ENCODE measurements at regions not wholly inside any gene's neighbourhood (a gene's known extent, or its start where the extent isn't known, plus 50 kb on each side); places are given as distances from the start of the nearest gene placed in this dataset.
"Not testable (repeated sequence)": the region's sequence is repeated elsewhere in the genome, so short reads cannot be mapped to it uniquely, and the experiment has no call there.

DNA sequence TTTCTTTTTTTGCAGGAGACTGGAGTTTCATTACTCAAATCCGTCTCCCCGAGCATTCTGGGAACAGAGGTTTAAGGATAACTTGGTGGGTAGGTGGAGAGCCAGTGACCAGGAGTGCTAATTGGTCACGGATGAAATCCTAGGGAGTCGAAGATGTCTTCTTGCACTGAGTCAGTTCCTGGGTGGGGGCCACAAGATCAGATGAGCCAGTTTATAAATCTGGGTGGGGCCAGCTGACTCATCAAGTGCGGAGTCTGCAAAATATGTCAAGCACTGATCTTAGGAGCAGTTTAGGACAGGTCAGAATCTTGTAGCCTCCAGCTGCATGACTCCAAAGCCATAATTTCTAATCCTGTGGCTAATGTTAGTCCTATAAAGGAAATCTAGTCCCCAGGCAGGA is 741.3 kb downstream of the PCDH7 start:
- in situ Hi-C loops (cut with HindIII; ENCODE audit: low sequenced_read_pairs), result no loop called here
- peak; percentile 23 for DNase-seq (ENCODE audit: low read depth, low spot score)
- TF ChIP-seq, protein P1, sequence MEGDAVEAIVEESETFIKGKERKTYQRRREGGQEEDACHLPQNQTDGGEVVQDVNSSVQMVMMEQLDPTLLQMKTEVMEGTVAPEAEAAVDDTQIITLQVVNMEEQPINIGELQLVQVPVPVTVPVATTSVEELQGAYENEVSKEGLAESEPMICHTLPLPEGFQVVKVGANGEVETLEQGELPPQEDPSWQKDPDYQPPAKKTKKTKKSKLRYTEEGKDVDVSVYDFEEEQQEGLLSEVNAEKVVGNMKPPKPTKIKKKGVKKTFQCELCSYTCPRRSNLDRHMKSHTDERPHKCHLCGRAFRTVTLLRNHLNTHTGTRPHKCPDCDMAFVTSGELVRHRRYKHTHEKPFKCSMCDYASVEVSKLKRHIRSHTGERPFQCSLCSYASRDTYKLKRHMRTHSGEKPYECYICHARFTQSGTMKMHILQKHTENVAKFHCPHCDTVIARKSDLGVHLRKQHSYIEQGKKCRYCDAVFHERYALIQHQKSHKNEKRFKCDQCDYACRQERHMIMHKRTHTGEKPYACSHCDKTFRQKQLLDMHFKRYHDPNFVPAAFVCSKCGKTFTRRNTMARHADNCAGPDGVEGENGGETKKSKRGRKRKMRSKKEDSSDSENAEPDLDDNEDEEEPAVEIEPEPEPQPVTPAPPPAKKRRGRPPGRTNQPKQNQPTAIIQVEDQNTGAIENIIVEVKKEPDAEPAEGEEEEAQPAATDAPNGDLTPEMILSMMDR (IDR thresholded peaks at IDR 0.05; ENCODE audit: low read depth, low read length), result no peak

DNA sequence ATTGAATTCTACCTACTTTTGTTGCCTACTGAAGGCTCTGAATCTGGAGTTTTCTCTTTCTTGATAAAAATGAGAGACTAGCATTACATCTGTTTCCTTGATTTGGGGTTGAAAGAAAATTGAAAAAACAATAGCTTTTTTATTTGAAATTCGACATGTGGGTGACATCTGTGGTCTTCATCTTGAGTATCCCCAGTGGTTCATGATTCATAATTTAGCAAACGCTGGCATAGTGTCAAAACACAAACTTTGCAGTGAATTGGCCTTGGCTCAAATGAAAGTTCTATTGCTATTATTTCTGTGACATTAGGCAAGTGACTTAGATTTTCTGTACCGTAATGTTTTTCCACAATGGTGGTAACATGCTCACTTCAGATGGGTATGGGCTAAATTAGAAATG is 747.6 kb downstream of the PCDH7 start:
- DNase-seq (ENCODE audit: low read depth, low spot score), result peak; percentile 16
- TF ChIP-seq, protein P1 (IDR thresholded peaks at IDR 0.05; ENCODE audit: low read depth, low read length), result no peak
- in situ Hi-C loops (cut with HindIII; ENCODE audit: low sequenced_read_pairs), result no loop called here
- H3K4me3 ChIP-seq (ENCODE audit: low read depth, low read length), result no peak overlapping the region

More for the DNA sequence above, 741.3 kb downstream of the PCDH7 start:
- H3K4me3 ChIP-seq (ENCODE audit: low read depth, low read length), result no peak overlapping the region

- TF ChIP-seq, protein P1 (IDR thresholded peaks at IDR 0.05; ENCODE audit: low read depth, low read length), result no peak
- in situ Hi-C loops (cut with HindIII; ENCODE audit: low sequenced_read_pairs), result no loop called here
- no peak for DNase-seq (ENCODE audit: low read depth, low spot score)
- H3K4me3 ChIP-seq (ENCODE audit: low read depth, low read length), result no peak overlapping the region
Measured at GRCh38 chr4:31474221-31474620, 754.1 kb downstream of the PCDH7 start.

GRCh38 chr4:31482691-31483090 is 762.5 kb downstream of the PCDH7 start:
- in situ Hi-C loops (cut with HindIII; ENCODE audit: low sequenced_read_pairs), result no loop called here
- TF ChIP-seq, protein P1 (IDR thresholded peaks at IDR 0.05; ENCODE audit: low read depth, low read length), result no peak
- DNase-seq (ENCODE audit: low read depth, low spot score), result no peak
- H3K4me3 ChIP-seq (ENCODE audit: low read depth, low read length), result no peak overlapping the region

DNA sequence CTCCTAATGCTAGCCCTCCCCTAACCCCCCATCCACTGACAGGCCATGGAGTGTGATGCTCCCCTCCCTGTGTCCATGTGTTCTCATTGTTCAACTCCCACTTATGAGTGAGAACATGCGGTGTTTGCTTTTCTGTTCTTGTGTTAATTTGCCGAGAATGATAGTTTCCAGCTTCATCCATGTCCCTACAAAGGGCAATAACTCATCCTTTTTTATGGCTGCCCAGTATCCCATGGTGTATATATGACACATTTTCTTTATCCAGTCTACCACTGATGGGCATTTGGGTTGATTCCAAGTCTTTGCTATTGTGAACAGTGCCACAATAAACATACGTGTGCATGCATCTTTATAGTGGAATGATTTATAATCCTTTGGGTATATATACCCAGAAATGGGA is 779.0 kb downstream of the PCDH7 start:
- DNase-seq (ENCODE audit: low read depth, low spot score); H3K4me3 ChIP-seq (ENCODE audit: low read depth, low read length); in situ Hi-C loops (cut with HindIII; ENCODE audit: low sequenced_read_pairs): not testable (repeated sequence)

DNA sequence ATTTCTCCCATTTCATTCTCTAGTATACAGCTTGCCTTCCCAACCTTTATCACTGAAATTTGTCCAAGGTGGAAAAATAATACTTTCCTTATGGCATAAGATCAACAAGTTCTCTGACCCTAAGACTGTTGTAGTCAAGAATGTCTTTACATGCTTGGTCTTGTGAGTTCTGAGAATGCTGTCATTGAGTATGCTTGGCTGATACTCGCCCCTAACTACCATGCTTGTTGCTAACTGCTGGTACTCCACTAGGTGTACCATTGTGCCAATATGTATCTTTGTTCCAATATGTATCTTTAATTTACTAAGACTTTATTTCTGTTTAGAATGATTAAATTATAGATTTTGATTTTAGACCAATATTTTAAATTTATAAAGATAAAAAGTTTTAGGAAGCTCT is 796.4 kb downstream of the PCDH7 start:
- no peak for DNase-seq (ENCODE audit: low read depth, low spot score)
- TF ChIP-seq, protein P1 (IDR thresholded peaks at IDR 0.05; ENCODE audit: low read depth, low read length), result no peak

DNA sequence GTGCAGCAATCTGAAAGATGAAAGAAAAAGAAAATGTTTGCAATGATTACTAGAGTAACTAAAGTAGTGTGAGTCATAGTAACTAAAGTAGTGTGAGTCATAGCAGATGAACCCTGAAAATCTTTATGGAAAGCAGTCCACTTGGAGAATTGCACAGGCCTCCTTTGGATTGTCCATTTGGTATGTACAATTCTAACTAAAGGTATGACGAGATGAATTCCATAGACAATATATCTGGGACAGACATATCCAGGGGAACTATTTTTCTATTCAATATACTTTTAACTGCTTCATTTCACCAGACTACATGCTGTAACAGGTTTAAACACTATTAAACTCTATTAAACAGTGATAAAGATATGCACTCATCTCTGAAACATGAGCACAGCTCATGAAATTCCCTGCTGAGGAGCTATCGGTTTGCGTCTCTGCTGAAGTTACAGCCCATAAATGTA is 798.7 kb downstream of the PCDH7 start:
- TF ChIP-seq, protein P1 (IDR thresholded peaks at IDR 0.05; ENCODE audit: low read depth, low read length), result no peak
- no peak overlapping the region for H3K4me3 ChIP-seq (ENCODE audit: low read depth, low read length)
- DNase-seq (ENCODE audit: low read depth, low spot score), result peak; percentile 77
- in situ Hi-C loops (cut with HindIII; ENCODE audit: low sequenced_read_pairs), result no loop called here

More for the DNA sequence above, 796.4 kb downstream of the PCDH7 start:
- in situ Hi-C loops (cut with HindIII; ENCODE audit: low sequenced_read_pairs), result no loop called here
- no peak overlapping the region for H3K4me3 ChIP-seq (ENCODE audit: low read depth, low read length)

Measured in astrocyte of the spinal cord (primary cell).